ENCODE measurements at regions not wholly inside any gene's neighbourhood (a gene's known extent, or its start where the extent isn't known, plus 50 kb on each side); places are given as distances from the start of the nearest gene placed in this dataset.
"Not testable (repeated sequence)": the region's sequence is repeated elsewhere in the genome, so short reads cannot be mapped to it uniquely, and the experiment has no call there.

DNA sequence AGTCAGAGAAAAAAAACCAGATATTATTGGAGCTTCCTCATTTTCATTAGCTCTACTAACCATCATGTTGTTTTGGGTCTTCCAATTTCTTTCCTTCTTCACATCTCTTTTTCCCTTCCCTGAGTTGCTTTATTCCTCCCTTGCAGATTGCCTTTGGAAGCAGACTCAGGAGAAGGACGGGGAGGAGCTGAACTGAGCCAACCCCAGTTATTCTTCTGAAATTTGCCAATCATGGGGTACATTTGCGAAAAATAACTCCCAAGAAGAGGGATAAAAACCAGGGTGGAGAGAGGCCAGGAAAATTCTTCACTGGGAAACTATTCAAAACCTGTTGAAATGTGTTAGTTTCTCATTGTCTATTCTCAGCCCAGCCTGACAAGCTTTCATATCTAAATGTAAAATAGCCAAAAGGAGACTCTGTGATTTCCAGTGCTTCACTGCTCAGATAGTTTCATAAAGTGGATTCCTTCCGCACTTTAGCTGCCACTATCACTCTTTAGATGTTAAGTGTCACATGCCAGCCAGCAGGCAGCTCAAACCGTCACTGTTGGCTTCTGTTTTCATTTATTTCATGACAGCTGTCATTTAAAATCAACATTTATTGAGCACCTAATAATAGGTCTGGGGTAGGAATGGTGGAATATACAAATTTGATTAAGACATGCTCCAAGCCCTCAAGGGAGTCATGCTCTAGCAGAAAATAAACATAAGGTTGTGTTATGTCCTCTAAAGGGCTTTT, 204.5 kb downstream of the SREK1 start:
- no peak for DNase-seq (ENCODE audit: low spot score)

DNA sequence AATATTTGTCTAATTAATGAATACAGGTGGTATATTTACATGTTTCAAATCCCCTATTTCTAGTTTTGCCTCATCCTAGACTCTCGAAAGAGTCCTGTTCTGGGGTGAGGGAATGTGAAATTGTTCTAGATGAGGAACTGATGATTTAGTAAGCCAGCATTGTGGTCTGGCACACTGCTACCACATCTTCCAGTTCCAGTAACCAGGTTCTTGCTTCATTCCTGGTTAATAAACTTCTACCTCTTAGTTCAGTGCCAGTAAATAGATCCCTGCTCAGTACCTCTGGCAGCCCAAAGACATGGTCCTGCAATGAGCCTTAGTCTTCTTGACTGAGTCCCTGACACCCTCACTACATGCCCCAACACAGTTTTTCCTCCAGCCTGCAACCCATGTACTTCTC, 207.7 kb downstream of the SREK1 start:
- no peak for DNase-seq (ENCODE audit: low spot score)

DNA sequence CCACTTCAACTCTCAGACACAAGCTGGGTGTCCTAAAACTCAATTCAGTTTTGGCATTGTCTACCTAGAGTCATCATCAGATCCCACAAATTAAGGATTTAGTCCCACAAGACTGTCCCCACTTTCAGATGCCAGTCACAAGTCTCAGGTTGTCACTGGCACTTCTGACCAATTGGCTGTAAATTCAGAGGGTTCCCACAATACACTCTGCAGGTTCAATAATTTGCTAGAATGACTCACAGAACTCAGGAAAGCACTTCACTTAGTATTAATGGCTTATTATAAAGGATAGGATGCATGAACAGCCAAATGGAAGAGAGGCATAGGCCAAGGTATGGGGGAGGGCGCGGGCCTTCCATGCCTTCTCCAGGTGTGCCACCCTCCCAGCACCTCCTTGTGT, 209.1 kb downstream of the SREK1 start:
- DNase-seq (ENCODE audit: low spot score), result no peak

DNA sequence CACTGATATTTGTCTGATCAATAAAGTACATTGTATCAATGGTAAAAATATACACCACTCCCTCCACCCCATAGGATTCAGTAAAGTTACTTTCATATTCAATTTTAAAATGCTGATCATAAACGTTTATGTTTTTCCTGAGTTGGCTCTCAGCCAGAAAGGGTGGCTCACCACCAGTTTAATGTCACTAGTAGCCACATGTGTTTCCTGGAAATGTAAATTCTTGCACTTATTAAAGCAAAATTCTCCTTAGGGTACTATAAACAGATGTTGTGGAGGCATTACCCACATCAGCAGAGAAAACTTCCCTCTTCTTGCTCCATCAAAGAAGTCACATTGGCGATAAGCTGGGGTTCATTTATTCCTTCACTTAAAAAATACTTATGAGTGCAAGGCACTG, 210.3 kb downstream of the SREK1 start:
- DNase-seq (ENCODE audit: low spot score), result no peak

DNA sequence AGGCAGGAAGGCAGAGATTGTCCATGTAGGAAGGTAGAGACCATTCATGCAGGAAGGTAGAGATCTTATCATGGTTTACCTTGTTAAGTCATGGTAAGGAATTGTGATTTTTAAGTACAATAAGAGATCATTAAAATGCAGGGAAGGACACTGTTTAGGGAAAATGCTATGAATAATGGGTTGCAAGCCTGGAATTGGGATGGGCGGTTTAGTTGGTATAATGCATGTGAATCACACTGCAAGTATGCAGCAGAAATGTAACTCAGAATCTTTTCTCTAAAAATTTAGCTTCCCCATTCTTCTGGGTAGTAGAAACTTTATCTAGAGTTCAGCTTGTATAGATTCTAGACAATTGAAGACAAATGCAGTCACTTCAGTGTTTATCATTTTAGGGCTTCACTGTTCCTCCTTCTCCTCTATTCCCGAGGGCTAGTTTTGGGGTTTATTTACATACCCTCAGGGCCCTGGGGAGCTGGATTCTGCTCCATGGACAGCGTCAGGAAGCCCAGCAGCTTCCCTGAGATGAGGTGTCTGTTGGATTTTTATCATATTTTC, 212.0 kb downstream of the SREK1 start:
- DNase-seq (ENCODE audit: low spot score), result no peak

DNA sequence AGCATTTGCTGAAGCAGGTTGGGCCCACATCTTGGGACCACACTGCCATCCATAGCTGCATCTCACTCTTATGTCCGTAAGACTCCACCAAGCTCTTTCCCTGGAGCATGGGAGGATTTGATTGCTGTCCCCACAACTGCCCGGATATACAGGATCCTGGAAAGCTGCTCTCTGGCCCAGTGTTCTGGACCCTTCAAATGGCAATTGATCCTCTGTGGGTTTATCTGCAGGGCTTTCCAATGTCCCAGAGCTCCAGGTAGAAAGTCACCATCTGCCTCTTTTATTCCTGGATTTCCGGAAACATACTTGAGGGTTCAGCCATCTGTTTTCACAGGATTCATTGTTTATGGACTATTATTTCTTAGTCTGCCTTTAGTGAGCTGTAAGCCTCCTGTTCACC, 214.6 kb downstream of the SREK1 start:
- no peak for DNase-seq (ENCODE audit: low spot score)

DNA sequence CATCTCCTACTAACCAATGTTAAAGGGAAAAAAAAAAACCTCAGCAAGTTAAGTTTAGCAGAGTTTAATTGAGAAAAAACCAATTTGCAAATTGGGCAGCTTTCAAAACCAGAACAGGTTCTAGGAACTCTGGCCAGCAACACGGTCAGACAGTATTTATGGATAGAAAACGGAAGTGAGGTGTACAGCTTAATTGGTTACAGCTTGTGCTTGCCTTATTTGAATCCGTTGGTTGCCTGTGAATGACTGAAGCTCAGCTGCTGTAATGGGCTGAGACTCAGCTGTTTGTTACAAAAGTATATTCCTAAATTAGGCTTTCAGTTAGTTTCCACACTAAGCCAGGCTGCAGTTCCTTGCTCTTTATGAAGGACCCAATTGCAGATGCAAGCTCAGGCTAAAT, 217.0 kb downstream of the SREK1 start:
- no peak for DNase-seq (ENCODE audit: low spot score)

DNA sequence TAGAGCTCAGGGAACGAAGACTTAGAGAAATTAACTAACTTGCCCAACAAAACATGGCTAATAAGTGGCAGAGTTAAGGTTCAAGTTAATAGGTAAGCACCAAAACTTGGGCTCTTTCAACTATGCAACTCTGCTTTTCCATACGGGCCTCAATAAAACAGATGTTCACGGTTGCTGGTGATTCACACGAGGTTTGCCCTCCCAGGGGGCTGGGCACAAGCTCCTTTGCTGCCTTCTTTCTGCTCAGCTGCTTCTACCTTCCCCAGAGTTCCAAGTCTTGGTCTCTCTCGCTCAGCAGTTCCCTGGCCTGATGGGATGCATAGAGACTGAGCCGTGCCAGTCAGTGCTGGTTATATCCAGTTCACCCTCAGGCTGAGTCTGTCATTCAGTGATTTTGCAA, 217.9 kb downstream of the SREK1 start:
- DNase-seq (ENCODE audit: low spot score), result no peak

DNA sequence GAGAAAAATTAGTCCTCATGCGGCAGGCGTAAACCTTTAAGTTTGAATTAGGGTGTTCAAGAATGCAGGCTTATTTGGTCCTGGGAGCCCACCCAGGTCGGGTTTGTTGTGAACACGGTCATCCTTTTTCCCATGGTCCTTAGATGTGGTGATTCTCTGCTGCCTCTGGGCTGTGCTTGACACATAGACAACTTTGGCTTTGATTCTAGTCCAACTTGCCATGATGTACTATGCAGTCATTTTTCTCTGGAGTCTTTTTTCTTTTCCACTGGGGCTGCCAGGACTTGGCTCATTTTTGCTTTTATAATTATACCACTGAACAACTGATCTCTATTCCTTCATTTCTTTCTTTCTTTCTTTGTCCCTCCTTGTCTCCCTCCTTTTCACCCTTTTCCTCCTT, 218.6 kb downstream of the SREK1 start:
- no peak for DNase-seq (ENCODE audit: low spot score)

DNA sequence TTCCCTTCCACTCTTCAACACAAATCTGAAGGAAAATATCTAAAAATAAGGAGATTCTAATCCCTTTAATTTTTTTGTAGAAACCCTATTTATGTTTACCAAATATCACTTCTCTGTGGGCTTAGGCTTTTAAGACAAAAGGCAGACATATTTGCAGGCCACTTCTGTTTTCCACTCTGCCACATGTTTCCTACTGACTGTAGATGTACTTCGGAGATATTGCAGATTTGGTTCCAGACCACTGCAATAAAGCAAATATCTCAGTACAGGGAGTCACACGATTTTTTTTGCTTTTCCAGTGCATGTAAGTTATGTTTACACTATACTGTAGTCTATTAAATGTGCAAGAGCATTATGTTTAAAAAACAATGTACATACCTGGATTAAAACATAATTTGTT, 219.0 kb downstream of the SREK1 start:
- DNase-seq (ENCODE audit: low spot score), result no peak

DNA sequence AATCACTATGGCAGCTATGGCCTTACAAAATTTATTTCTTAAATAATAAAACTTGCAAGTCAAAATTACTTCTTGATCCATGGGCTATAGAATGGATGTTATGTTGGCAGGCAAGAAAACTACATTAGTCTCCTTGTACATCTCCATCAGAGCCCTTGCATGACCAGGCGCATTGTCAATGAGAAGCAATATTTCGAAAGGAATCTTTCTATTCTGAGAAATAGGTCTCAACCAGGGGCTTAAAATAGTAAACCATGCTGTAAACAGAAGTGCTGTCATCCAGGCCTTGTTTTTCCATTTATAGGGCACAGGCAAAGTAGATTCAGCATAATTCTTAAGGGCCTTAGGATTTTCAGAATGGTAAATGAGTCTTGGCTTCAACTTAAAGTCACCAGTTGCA, 220.1 kb downstream of the SREK1 start:
- DNase-seq (ENCODE audit: low spot score), result no peak

DNA sequence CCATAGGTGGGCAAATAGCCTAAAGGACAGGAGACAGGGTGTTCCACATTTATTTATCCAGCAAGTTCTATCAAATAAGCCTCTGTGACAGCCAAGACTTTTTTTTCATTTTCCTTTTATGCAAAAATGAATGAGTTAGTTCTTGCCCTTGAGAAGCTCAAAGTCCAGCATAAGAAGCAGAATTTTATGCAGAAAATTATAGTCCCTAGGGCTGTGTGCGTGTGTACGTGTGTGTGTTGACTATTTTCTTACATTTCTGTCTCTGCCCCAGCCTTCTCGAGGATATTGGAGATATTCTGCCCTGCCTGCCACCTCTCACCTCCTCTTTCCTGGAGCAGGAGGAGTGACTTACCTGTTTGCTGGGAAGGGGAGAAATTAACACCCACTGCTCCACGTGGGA, 221.9 kb downstream of the SREK1 start:
- DNase-seq (ENCODE audit: low spot score), result no peak

DNA sequence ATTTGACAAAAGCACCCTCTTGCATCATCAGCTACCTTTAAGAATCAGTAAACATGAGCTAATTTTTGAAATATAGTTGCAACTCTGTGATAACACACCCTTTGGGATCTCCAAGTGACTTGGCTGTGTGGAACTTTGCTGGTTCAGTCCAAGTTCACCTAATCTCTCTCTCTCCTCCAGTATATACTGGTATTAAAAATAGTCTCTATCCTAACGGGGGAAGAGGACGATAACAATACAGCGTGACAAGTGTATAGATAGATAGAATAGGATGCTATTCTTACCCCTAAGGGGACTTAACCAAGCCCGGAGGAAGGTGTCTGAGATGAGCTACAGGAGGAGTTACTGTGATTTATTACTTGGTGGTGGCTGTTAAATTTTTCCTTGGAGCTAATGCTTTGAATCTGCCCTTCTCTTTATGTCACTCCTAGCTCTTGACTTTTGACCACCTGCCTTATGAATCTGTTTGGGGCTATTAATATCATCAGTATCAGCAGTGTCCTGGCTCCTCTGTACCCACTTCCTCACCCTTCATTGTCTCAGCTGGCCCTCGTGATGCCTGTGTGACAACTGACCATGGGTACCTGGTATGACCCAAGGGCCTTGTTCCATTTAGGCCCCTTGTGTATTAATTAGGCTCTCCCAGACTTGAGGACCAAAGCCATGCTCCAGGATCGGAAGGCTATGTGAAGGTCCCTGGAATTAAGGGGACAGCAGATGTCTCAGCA, 223.9 kb downstream of the SREK1 start:
- no peak for DNase-seq (ENCODE audit: low spot score)

DNA sequence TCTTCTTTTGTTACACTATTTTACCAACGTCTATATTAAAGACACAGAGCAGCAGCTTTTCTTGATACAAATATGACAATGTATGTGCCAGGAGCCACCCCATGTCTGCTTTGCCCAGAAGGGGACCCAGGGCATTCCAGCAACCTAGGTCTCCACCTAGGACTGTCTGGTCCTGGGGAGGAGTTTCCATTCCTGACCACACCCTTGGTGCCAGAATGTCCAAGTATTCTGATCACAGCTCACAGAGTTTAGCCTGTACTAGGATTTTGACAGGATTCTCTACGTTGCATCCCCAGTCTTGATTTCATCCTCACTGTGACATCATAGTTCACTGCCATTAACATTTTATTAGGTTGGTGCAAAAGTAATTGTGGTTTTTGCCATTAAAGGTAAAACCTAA, 224.7 kb downstream of the SREK1 start:
- DNase-seq (ENCODE audit: low spot score), result no peak

DNA sequence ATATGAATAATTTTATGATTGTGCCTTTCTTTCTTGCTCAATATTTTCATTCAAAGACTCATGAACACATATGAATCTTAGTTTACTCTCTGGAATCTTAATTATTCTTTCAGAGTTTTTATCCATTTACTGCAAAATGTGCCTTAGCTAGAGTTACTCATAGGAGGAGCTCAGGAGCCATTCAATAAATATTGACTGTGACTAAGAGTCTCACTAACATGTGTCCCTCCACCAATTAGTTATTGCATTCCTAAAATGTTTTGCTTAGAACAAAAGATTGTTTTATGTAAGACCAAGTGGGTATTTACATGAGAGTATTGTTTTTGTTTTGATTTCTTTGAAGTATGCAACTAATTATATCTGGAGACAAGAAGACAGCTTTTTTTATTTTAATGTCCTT, 218.4 kb upstream of the MAST4 start:
- no peak for DNase-seq (ENCODE audit: low spot score)

DNA sequence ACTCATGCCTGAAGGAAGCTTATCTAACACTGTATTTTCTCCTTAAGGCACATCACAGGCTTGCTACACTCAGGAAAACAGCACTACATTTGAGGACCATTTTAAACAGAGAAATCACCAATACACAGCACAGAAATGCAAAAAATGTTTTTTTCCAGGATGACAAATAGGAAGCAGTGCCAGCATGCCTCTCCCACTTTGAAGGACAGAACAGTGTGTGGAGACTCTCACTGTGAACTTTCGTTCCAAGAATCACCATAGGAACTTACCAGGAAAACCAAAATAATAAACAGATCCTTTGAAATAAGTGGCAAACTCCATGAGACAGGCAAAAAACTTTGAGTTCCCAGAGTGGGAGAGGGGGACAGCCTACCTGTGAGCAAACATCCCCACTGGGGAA, 217.8 kb upstream of the MAST4 start:
- DNase-seq (ENCODE audit: low spot score), result no peak

DNA sequence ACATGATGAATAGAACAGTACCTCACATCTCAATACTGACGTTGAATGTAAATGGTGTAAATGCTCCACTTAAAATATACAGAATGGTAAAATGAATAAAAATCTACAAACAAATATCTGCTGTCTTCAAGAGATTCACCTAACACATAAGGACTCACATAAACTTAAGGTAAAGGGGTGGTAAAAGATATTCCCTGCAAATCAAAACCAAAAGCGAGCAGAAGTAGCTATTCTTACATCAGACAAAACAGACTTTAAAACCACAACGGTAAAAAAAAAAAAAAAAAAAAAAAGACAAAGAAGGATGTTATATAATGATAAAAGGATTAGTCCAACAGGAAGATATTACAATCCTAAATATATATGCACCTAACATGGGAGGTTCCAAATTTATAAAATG, 214.0 kb upstream of the MAST4 start:
- DNase-seq (ENCODE audit: low spot score), result no peak

DNA sequence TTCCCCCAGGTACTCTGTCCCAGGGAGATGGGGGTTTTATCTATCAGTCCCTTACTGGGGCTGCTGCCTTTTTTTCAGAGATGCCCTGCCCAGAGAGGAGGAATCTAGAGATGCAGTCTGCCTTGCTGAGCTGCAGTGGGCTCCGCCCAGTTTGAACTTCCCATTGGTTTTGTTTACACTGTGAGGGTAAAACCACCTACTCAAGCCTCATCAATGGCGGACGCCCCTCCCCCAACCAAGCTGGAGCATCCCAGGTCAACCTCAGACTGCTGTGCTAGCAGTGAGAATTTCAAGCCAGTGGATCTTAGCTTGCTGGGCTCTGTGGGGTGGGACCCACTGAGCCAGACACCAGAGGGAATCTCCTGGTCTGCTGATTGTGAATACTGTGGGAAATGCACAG, 191.0 kb upstream of the MAST4 start:
- DNase-seq (ENCODE audit: low spot score), result not testable (repeated sequence)

DNA sequence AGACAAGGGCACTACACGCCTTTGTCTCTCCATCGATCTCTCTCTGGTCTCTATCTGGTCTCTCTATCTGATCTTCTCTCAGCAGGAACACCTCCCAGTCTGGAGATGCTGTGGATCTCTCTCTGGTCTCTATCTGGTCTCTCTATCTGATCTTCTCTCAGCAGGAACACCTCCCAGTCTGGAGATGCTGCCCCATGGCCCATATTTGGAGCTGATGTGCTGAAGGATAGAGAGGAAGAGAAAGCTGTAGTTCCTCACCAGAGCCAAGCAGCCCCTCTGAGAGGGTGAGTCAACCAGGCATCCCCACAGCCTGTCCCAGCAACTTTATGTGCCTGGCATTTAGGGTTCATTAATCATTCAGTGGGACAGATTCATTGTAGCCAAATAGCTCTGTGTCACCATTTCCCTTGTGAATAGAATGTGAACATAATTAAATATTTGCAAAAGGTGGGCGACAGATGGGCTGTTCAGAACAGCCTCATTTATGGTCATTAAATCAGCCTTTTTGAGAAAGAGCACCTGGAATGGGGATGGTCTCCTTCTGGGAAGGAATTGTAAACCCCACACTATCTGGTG, 189.3 kb upstream of the MAST4 start:
- no peak for DNase-seq (ENCODE audit: low spot score)

DNA sequence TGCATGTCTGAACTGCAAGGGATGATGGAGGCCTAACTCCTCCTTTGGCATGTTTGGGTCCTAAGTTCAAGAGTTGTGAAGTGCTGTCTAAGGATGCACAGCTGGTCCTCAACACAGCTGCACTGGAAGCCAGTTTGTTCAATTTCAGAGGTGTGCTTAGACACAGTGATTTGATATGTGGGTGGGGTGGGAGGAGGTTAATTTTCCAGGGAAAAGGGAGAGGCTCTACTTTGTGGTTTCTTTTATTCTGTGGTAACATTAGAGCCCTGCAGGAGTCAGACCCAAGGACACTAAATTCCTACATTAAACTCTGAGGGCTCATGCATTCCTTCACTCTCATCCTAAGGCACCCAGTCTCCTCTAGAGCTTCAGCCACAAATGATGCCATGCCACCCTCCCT, 188.4 kb upstream of the MAST4 start:
- DNase-seq (ENCODE audit: low spot score), result no peak

DNA sequence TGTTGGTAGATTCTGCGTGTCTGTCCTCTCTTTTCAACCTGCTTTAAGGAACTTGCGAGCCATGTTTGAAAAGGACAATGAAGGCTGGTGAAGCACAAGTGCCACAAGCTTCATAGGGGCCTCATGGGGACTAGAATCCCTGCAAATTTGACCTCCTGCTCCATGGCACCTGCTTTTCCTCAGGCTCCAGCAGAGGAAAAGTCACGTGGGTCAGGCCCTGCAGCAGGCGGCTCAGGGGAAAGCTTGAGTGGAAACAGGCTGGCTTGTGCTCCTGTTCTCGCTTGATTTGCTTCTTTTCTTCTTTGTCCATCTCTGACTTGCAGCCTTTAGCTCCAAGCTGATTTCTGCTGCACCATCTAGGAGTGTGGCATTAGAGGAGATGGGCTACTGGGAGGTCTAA, 187.6 kb upstream of the MAST4 start:
- no peak for DNase-seq (ENCODE audit: low spot score)

DNA sequence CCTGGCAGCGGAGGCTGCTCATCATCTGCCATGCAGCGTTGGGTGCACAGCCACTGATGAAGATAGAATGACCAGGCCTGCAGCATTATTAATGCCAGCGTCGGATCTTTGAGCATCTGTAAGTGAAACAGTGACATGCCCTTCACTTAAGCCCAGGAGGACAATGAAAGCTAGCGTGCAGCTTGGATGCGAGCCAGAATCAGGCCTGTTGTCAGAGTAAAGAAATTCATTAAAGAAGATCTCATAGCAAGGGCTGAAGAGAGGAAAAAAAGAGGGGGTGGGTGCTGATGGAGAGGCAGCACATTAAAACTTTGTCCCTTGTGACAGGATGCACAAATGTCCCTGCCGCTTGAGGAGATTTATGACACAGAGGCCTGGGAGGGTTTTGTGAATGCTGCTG, 186.1 kb upstream of the MAST4 start:
- no peak for DNase-seq (ENCODE audit: low spot score)

DNA sequence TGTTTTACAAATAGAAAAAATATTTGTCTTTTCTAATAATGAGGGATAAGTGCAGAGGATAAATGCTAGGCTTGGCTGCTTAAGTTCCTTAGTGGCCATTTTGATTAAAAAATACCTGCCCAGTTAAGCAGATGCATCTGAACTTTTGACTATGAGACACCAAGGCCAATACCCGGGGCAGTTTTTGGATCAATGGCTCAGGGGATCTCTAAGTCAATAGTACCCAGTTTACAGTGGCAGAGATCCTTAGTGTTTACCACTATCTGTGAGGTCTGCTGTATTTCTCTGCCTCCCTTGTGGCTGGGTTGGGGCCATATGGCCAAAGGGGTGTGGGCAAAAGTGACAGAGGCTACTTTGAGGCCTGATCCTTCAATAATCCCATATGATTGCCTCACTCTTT, 184.5 kb upstream of the MAST4 start:
- DNase-seq (ENCODE audit: low spot score), result no peak
